Osteocyte (in vitro differentiated cells): ENCODE measurements at regions not wholly inside any gene's neighbourhood (a gene's known extent, or its start where the extent isn't known, plus 50 kb on each side); places are given as distances from the start of the nearest gene placed in this dataset.

Experiments
- DNase-seq: peaks from one replicate; pipeline ENCODE4 v3.0.0; 2021; ENCODE audit warnings: mixed read lengths; ENCODE audit not compliant: unreplicated experiment; ENCODE audit errors: extremely low spot score
- H3K27ac Mint-ChIP-seq: one replicate; pipeline ENCODE4 v1.8.0; 2021; ENCODE audit warnings: mild to moderate bottlenecking, mixed read lengths; ENCODE audit not compliant: unreplicated experiment
- H3K27me3 Mint-ChIP-seq: one replicate; pipeline ENCODE4 v1.8.0; 2021; ENCODE audit warnings: mixed read lengths; ENCODE audit not compliant: unreplicated experiment
- H3K36me3 Mint-ChIP-seq: one replicate; pipeline ENCODE4 v1.8.0; 2021; ENCODE audit warnings: mixed read lengths; ENCODE audit not compliant: unreplicated experiment
- H3K4me1 Mint-ChIP-seq: one replicate; pipeline ENCODE4 v1.8.0; 2021; ENCODE audit warnings: mixed read lengths; ENCODE audit not compliant: unreplicated experiment
- H3K4me3 Mint-ChIP-seq: one replicate; pipeline ENCODE4 v1.8.0; 2021; ENCODE audit warnings: mild to moderate bottlenecking, moderate library complexity, mixed read lengths; ENCODE audit not compliant: unreplicated experiment
- H3K9me3 Mint-ChIP-seq: one replicate; pipeline ENCODE4 v1.8.0; 2021; ENCODE audit warnings: mixed read lengths; ENCODE audit not compliant: unreplicated experiment
- TF ChIP-seq, protein P1 (sequence below): fragments of 200-600 bp; sonication (generic); IDR thresholded peaks from 2 replicates; pipeline ENCODE4 v1.5.0; 2021; ENCODE audit warnings: antibody characterized with exemption, mild to moderate bottlenecking, moderate library complexity

DNA sequence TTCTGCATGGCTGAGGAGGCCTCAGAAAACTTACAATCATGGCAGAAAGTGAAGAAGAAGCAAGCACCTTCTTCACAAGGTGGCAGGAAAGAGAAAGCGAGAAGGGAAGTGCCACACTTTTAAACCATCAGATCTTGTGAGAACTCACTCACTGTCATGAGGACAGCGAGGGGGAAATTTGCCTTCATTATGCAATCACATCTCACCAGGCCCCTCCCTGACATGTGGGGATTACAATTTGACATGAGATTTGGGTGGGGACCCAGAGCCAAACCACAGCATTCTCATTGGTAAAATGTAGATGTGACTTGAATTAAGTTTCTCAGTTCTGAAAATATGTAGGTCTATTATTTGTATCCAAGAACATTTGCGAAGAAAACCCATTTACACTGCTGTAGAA lies 854.8 kb downstream of the EPHA4 start:
- DNase-seq: no peak
- Mint-ChIP-seq H3K9me3 (peaks cover 9% of the 10 kb centered on the region), H3K27ac (no peak overlapping the region), H3K36me3 (no peaks in the 10 kb centered on the region), H3K4me1 (no peaks in the 10 kb centered on the region), H3K4me3 (no peak overlapping the region), H3K27me3 (no peaks in the 10 kb centered on the region)
- TF ChIP-seq, protein P1, sequence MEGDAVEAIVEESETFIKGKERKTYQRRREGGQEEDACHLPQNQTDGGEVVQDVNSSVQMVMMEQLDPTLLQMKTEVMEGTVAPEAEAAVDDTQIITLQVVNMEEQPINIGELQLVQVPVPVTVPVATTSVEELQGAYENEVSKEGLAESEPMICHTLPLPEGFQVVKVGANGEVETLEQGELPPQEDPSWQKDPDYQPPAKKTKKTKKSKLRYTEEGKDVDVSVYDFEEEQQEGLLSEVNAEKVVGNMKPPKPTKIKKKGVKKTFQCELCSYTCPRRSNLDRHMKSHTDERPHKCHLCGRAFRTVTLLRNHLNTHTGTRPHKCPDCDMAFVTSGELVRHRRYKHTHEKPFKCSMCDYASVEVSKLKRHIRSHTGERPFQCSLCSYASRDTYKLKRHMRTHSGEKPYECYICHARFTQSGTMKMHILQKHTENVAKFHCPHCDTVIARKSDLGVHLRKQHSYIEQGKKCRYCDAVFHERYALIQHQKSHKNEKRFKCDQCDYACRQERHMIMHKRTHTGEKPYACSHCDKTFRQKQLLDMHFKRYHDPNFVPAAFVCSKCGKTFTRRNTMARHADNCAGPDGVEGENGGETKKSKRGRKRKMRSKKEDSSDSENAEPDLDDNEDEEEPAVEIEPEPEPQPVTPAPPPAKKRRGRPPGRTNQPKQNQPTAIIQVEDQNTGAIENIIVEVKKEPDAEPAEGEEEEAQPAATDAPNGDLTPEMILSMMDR: no peak

DNA sequence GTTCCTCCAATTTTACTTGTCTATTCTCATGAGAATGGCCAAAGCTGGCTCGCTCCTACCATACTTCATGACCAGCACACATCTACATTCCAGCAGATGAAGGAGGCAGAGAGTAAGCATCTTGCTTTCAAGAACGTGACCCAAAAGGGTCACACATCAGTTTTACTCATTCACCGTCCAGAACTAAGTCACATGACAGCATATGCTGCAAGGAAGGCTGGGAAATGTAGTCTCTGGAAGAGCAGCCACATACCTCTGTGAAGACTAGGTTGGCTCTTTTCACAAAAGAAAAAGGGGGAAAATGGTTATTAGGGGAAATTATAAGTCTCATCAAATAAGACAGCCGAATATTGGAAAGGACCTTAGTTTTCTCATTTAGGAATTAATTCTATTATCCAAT lies 835.3 kb downstream of the EPHA4 start:
- no peak for DNase-seq
- peaks cover 14% of the 10 kb centered on the region for H3K9me3 Mint-ChIP-seq
- H3K36me3 Mint-ChIP-seq: peaks cover 2% of the 10 kb centered on the region
- H3K27ac Mint-ChIP-seq: no peak overlapping the region
- TF ChIP-seq, protein P1: no peak
- no peaks in the 10 kb centered on the region for H3K4me1 Mint-ChIP-seq
- H3K4me3 Mint-ChIP-seq: no peak overlapping the region
- H3K27me3 Mint-ChIP-seq: peaks cover 4% of the 10 kb centered on the region

DNA sequence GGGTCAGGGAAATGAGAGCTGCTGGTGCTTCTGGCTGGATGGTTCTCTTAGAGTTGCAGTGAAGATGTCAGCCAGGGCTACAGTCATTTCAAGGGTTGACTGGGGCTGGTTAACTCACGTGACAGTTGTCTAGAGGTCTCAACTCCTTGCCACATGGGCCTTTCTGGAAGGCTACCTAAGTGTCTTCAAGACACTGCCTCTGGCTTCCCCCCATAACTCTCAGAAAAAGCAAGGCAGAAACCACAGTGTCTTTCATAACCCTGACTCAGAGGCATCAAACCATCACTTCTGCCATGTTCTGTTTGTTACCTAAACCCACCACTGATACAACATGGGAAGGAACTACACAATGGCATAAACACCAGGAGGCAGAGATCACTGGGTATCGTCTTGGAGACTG lies 828.9 kb downstream of the EPHA4 start:
- TF ChIP-seq, protein P1: no peak
- DNase-seq: no peak
- Mint-ChIP-seq H3K36me3 (peaks cover 2% of the 10 kb centered on the region), H3K27ac (no peak overlapping the region), H3K4me3 (no peak overlapping the region), H3K9me3 (peaks cover 9% of the 10 kb centered on the region), H3K27me3 (no peaks in the 10 kb centered on the region), H3K4me1 (no peaks in the 10 kb centered on the region)

DNA sequence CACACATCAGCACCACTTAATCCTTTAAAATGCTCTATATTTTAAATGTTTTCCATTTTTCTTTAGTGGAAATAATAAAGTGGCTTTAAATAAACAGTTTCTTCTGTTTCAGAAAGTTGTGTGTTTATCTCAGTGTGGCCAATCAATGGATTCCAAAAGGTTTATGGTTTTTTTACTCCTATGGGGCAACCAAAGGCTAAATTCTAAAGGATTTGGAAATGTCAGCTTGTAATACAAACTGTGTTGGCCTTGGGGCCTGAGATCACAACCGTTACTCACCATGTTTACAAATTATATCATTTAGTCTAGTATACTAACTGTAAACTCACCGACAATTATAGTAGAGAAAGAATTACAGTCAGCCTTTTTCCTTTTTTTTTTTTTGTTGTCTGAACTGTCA lies 827.2 kb downstream of the EPHA4 start:
- no peaks in the 10 kb centered on the region for H3K27me3 Mint-ChIP-seq
- H3K36me3 Mint-ChIP-seq: no peaks in the 10 kb centered on the region
- no peak for DNase-seq
- no peaks in the 10 kb centered on the region for H3K9me3 Mint-ChIP-seq
- H3K27ac Mint-ChIP-seq: no peak overlapping the region
- TF ChIP-seq, protein P1: no peak
- H3K4me1 Mint-ChIP-seq: no peaks in the 10 kb centered on the region
- no peak overlapping the region for H3K4me3 Mint-ChIP-seq

DNA sequence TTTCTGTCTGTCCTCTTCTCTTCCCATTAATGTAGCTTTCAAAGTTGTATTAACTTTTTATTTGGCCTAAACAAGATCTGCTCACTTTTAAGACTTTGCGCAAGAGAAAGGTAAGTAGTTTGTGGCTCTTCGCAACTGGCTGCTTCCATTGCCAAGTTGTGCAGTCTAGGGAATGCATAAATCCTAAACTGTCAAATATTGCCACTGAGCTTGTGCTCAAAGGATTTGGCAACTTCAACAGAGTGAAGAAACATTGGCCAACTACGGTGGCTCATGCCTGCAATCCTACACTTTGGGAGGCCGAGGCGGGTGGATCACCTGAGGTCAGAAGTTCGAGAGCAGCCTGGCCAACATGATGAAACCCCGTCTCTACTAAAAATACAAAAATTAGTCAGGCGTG lies 826.4 kb downstream of the EPHA4 start:
- no peak overlapping the region for H3K4me3 Mint-ChIP-seq
- no peak overlapping the region for H3K27ac Mint-ChIP-seq
- no peak for DNase-seq
- H3K36me3 Mint-ChIP-seq: no peaks in the 10 kb centered on the region
- H3K27me3 Mint-ChIP-seq: no peaks in the 10 kb centered on the region
- H3K4me1 Mint-ChIP-seq: no peaks in the 10 kb centered on the region
- TF ChIP-seq, protein P1: no peak
- no peaks in the 10 kb centered on the region for H3K9me3 Mint-ChIP-seq
